A549 (cell line): ENCODE measurements at regions not wholly inside any gene's neighbourhood (a gene's known extent, or its start where the extent isn't known, plus 50 kb on each side); places are given as distances from the start of the nearest gene placed in this dataset.

Source experiments
- ATAC-seq, 2 experiments: fragments of 200-7000 bp in 1 of 2; fragments of >200 bp in 1 of 2; cut with Nextera tagmentation in 1 of 2; cut with Tn5 transposase in 1 of 2; 3 replicates each; pipeline versions ENCODE4 v1.8.0 to v1.9.1; 2018 to 2020; ENCODE audit warnings: mild to moderate bottlenecking in 1 of 2, moderate library complexity in 1 of 2
- CTCF ChIA-PET: fragments of 300-600 bp; sonication (Branson Sonifier 250); formaldehyde crosslinking; extraction: SDS; loops from one replicate; lab custom pipeline; 2021; ENCODE audit warnings: antibody characterized with exemption, inconsistent platforms; lab: Yijun Ruan, JAX
- POLR2A ChIA-PET: fragments of 350-600 bp; formaldehyde crosslinking; extraction: SDS; loops from one replicate; lab custom pipeline; 2021; ENCODE audit warnings: antibody characterized with exemption, inconsistent platforms; lab: Yijun Ruan, JAX
- DNase-seq, 2 experiments: peaks; one replicate each; pipeline versions ENCODE4 v3.0.0 to v3.0.0-alpha.2; 2011 to 2016; ENCODE audit warnings: low read depth in 1 of 2, low spot score in 1 of 2
- FAIRE-seq: peaks from 2 replicates; lab custom pipeline; 2011; peaks lifted over from hg19 to GRCh38; lab: Jason Lieb, UNC
- H3K27ac ChIP-seq, 2 experiments: fragments of >200 bp; sonication (Bioruptor Twin); formaldehyde crosslinking; 3 replicates each; pipeline ENCODE4 v1.5.1; 2016 to 2017
- H3K4me1 ChIP-seq: fragments of >200 bp; sonication (Bioruptor Twin); formaldehyde crosslinking; 3 replicates; pipeline ENCODE4 v1.6.1; 2016
- H3K4me2 ChIP-seq: fragments of >200 bp; sonication (Bioruptor Twin); formaldehyde crosslinking; 3 replicates; pipeline ENCODE4 v1.6.1; 2016
- H3K4me3 ChIP-seq: fragments of >200 bp; sonication (Bioruptor Twin); formaldehyde crosslinking; 3 replicates; pipeline ENCODE4 v1.5.1; 2016
- H3K9me3 ChIP-seq: fragments of >200 bp; sonication (Bioruptor Twin); formaldehyde crosslinking; 3 replicates; pipeline ENCODE4 v1.6.1; 2016
- ATOH8 ChIP-seq: fragments of 250-450 bp; sonication (Bioruptor Pico); IDR thresholded peaks from 2 replicates; pipeline ENCODE4 v1.5.0; 2020; ENCODE audit warnings: low read depth, mild to moderate bottlenecking, moderate library complexity
- CBX2 ChIP-seq: fragments of 200-600 bp; sonication (generic); IDR thresholded peaks from 2 replicates; pipeline ENCODE4 v1.6.1; 2016; ENCODE audit warnings: low read depth, mild to moderate bottlenecking, borderline replicate concordance
- CBX8 ChIP-seq: fragments of 200-600 bp; sonication (generic); IDR thresholded peaks from 2 replicates; pipeline ENCODE4 v1.6.1; 2016
- CTCF ChIP-seq: fragments of >200 bp; sonication (Bioruptor Twin); formaldehyde crosslinking; IDR thresholded peaks from 3 replicates; pipeline ENCODE4 v1.5.1; 2016
- EHF ChIP-seq: fragments of 250-450 bp; sonication (Bioruptor Pico); IDR thresholded peaks from 2 replicates; pipeline ENCODE4 v1.5.0; 2020; ENCODE audit warnings: mild to moderate bottlenecking
- EP300 ChIP-seq, 2 experiments: fragments of >200 bp; sonication (Bioruptor Twin); formaldehyde crosslinking; IDR thresholded peaks; 2 replicates in 1 of 2; 3 replicates in 1 of 2; pipeline ENCODE4 v1.6.1; 2016 to 2017
- HEYL ChIP-seq: fragments of 250-450 bp; sonication (Bioruptor Pico); IDR thresholded peaks from 2 replicates; pipeline ENCODE4 v1.8.0; 2021; ENCODE audit warnings: mild to moderate bottlenecking, moderate library complexity
- HMGXB4 ChIP-seq: fragments of 250-450 bp; sonication (Bioruptor Pico); IDR thresholded peaks from 2 replicates; pipeline ENCODE4 v1.5.0; 2021; ENCODE audit warnings: mild to moderate bottlenecking, moderate library complexity, borderline replicate concordance
- JUN ChIP-seq, 2 experiments: fragments of >200 bp; sonication (Bioruptor Twin); formaldehyde crosslinking; IDR thresholded peaks; 2 replicates in 1 of 2; 3 replicates in 1 of 2; pipeline ENCODE4 v1.6.1; 2016 to 2017
- KDM5A ChIP-seq: fragments of 200-600 bp; sonication (generic); IDR thresholded peaks from 2 replicates; pipeline ENCODE4 v1.6.1; 2016; ENCODE audit warnings: antibody characterized with exemption, mild to moderate bottlenecking
- MAFK ChIP-seq: fragments of 450-650 bp; IDR thresholded peaks from 2 replicates; pipeline ENCODE4 v1.6.1; 2014; ENCODE audit not compliant: partially characterized antibody
- NR3C1 ChIP-seq: fragments of >200 bp; sonication (Bioruptor Twin); formaldehyde crosslinking; IDR thresholded peaks from 3 replicates; pipeline ENCODE4 v1.6.1; 2017
- POLR2A ChIP-seq: IDR thresholded peaks from 2 replicates; pipeline ENCODE4 v1.6.1; 2012; ENCODE audit warnings: mild to moderate bottlenecking, low read length
- RAD21 ChIP-seq, 2 experiments: fragments of >200 bp in 1 of 2; sonication (Bioruptor Twin) in 1 of 2; formaldehyde crosslinking in 1 of 2; IDR thresholded peaks in 1 of 2; conservative IDR thresholded peaks in 1 of 2; 2 replicates in 1 of 2; 3 replicates in 1 of 2; pipeline ENCODE4 v1.6.1; 2012 to 2018; ENCODE audit warnings: inconsistent platforms in 1 of 2
- TP53 ChIP-seq: fragments of 250-450 bp; sonication (Bioruptor Pico); IDR thresholded peaks from 2 replicates; pipeline ENCODE4 v1.5.0; 2021; ENCODE audit warnings: mild to moderate bottlenecking, moderate library complexity
- ZSCAN20 ChIP-seq: fragments of 250-450 bp; sonication (Bioruptor Pico); IDR thresholded peaks from 2 replicates; pipeline ENCODE4 v1.8.0; 2022; ENCODE audit warnings: mild to moderate bottlenecking, moderate library complexity
- WGBS: methylation state at CpG from one replicate; pipeline ENCODE4 v1.1.6; 2017; ENCODE audit errors: missing lambda C conversion rate; 5-methylcytosine and 5-hydroxymethylcytosine counted together

DNA sequence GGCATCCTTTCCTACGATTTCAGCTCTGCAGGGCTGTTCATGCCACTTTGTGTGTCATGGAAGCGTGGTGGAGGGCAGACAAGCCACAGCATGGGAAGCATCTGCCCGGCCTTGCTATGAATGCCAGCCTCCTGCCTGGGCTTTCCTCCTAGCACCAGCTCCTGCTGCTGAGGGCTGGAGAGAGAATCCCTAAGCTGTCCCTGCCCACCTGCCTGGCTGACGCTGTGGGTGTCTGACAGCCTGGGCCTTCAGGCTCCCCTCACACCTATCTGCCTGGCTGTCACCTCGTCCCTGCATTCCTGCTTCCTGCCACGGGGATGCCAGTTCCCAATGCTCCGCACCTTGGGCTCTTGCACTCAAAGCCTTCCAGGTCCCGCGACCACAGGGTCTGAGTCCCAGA, 606.5 kb upstream of the MGMT start (continued):
- TF ChIP-seq HMGXB4, result no peak
- no peak for TF ChIP-seq EHF (CRISPR knock-in tag)
- TF ChIP-seq ATOH8, result no peak

- no peak for DNase-seq
Measured at GRCh38 chr10:128861018-128861901, 605.8 kb upstream of the MGMT start.

GRCh38 chr10:128863411-128863810, 603.6 kb upstream of the MGMT start:
- WGBS, result 39% methylated on average over 6 of the region's 6 CpGs
- ATAC-seq (no peak), FAIRE-seq (no peak), DNase-seq (no peak)
- H3K9me3 ChIP-seq, result no peaks in the 10 kb centered on the region; the same call in 2 of the 3 replicates
- H3K4me1 ChIP-seq, result no peaks in the 10 kb centered on the region
- POLR2A ChIA-PET, result no interaction called here
- no peak overlapping the region for H3K4me3 ChIP-seq
- no peak overlapping the region for H3K4me2 ChIP-seq
- no peak for TF ChIP-seq KDM5A
- no peak for TF ChIP-seq TP53 (CRISPR knock-in tag)
- TF ChIP-seq CTCF, result no peak
- TF ChIP-seq POLR2A, result no peak
- TF ChIP-seq MAFK, result no peak
- TF ChIP-seq ZSCAN20 (CRISPR knock-in tag), result no peak
- H3K27ac ChIP-seq, result no peak overlapping the region
- CTCF ChIA-PET, result no interaction called here

More at GRCh38 chr10:128861018-128861901, 605.8 kb upstream of the MGMT start:
- H3K4me2 ChIP-seq, result no peak overlapping the region
- 3% methylated on average over 15 of the region's 15 CpGs for WGBS
- POLR2A ChIA-PET, result no interaction called here
- no peak overlapping the region for H3K27ac ChIP-seq
- no peak for ATAC-seq
- CTCF ChIA-PET, result interaction anchor here (1.2 kb wide), 1 partner anchor 593 kb away, joined by 4 read pairs; no protein-coding TSS in a partner anchor
- FAIRE-seq, result no peak
- no peaks in the 10 kb centered on the region for H3K4me1 ChIP-seq
- TF ChIP-seq NR3C1 (no peak), HEYL (CRISPR knock-in tag) (no peak), CBX2 (no peak), EP300 (IDR thresholded peaks at IDR 0.05) (no peak), CBX8 (no peak), RAD21 (conservative IDR thresholded peaks at IDR 0.05 in 1 of 2, IDR thresholded peaks at IDR 0.05 in 1 of 2) (no peak), JUN (IDR thresholded peaks at IDR 0.05) (no peak), ATOH8 (no peak), CTCF (no peak)
- no peaks in the 10 kb centered on the region; the same call in 2 of the 3 replicates for H3K9me3 ChIP-seq
- no peak overlapping the region for H3K4me3 ChIP-seq
